Panc1 (cell line): ENCODE measurements at regions not wholly inside any gene's neighbourhood (a gene's known extent, or its start where the extent isn't known, plus 50 kb on each side); places are given as distances from the start of the nearest gene placed in this dataset.
A peak's percentile ranks its signal among the peaks of the same experiment; 100 is the strongest.

Experiments
- ATAC-seq: fragments of 200-7000 bp; cut with Tn5 transposase; 2 replicates; pipeline ENCODE4 v1.9.1; 2020; ENCODE audit warnings: mild to moderate bottlenecking, moderate library complexity
- BruUV-seq: library from RNA; stranded (reverse); fragments of 400-500 nt; replicated peaks from 2 replicates; lab custom pipeline; 2021; lab: Mats Ljungman, UMichigan
- CTCF ChIA-PET: fragments of 300-600 bp; sonication (Branson Sonifier 250); formaldehyde crosslinking; loops from one replicate; lab custom pipeline; 2022; ENCODE audit warnings: antibody characterized with exemption; lab: Charles Lee
- POLR2A ChIA-PET: fragments of 300-600 bp; sonication (Branson Sonifier 250); formaldehyde crosslinking; loops from one replicate; lab custom pipeline; 2022; ENCODE audit warnings: antibody characterized with exemption; lab: Charles Lee
- DNase-seq: peaks from one replicate; pipeline ENCODE4 v3.0.0-alpha.2; 2010; ENCODE audit warnings: low read depth, low spot score
- H3K27ac ChIP-seq: 2 replicates; pipeline ENCODE4 v1.5.1; 2011; ENCODE audit warnings: mild to moderate bottlenecking, low read length, inconsistent platforms
- H3K27me3 ChIP-seq: fragments of 200-500 bp; sonication (Bioruptor generic); 2 replicates; pipeline ENCODE4 v1.6.0; 2014; ENCODE audit warnings: low read length, inconsistent platforms; ENCODE audit not compliant: control insufficient read depth, insufficient read depth
- H3K36me3 ChIP-seq: fragments of 200-500 bp; sonication (Bioruptor generic); 2 replicates; pipeline ENCODE4 v1.5.1; 2014; ENCODE audit warnings: inconsistent platforms, mild to moderate bottlenecking, low read length, moderate library complexity; ENCODE audit not compliant: control insufficient read depth, insufficient read depth
- H3K4me1 ChIP-seq: 2 replicates; pipeline ENCODE4 v1.5.1; 2011; ENCODE audit warnings: inconsistent platforms, mild to moderate bottlenecking, low read length, moderate library complexity; ENCODE audit not compliant: control insufficient read depth, insufficient read depth
- H3K4me3 ChIP-seq, 2 experiments: 2 replicates each; pipeline ENCODE4 v1.5.1; 2011 to 2012; ENCODE audit warnings: low read depth in 2 of 2, low read length in 2 of 2, mild to moderate bottlenecking in 2 of 2, inconsistent platforms in 1 of 2, moderate library complexity in 1 of 2
- H3K9me3 ChIP-seq: fragments of 200-500 bp; sonication (Bioruptor generic); 2 replicates; pipeline ENCODE4 v1.5.1; 2014; ENCODE audit warnings: low read depth, mild to moderate bottlenecking, inconsistent platforms, low read length, moderate library complexity; ENCODE audit not compliant: control insufficient read depth, insufficient read depth
- POLR2AphosphoS5 ChIP-seq: IDR thresholded peaks from 2 replicates; pipeline ENCODE4 v1.6.1; 2012; ENCODE audit warnings: mild to moderate bottlenecking, low read depth, low read length, moderate library complexity
- SIN3A ChIP-seq: IDR thresholded peaks from 2 replicates; pipeline ENCODE4 v1.6.1; 2012; ENCODE audit warnings: low read depth, mild to moderate bottlenecking, low read length, moderate library complexity, borderline replicate concordance; ENCODE audit not compliant: insufficient read depth
- TCF7L2 ChIP-seq: IDR thresholded peaks from 2 replicates; pipeline ENCODE4 v1.6.1; 2011; ENCODE audit warnings: mild to moderate bottlenecking, low read depth, low read length, inconsistent platforms
- in situ Hi-C: cut with HindIII; loops from 2 replicates; pipeline ENCODE4 v1.10.0; 2016; ENCODE audit warnings: low sequenced_read_pairs, low pct_unique_long_range_greater_than_20kb
- intact Hi-C: fragments of 100-400 bp; cut with micrococcal nuclease; formaldehyde crosslinking; loops from one replicate; pipeline ENCODE4 v1.10.0; 2022; ENCODE audit not compliant: unreplicated experiment
- TF ChIP-seq, protein P1 (sequence below), 2 experiments: IDR thresholded peaks; 2 replicates each; pipeline ENCODE4 v1.6.1; 2011 to 2012; ENCODE audit warnings: low read depth in 2 of 2, control low read depth in 1 of 2, low read length in 1 of 2, mild to moderate bottlenecking in 1 of 2, moderate library complexity in 1 of 2; ENCODE audit not compliant: insufficient read depth in 1 of 2
- TF ChIP-seq, protein P2 (sequence below): fragments of 450-650 bp; IDR thresholded peaks from 2 replicates; pipeline ENCODE4 v1.5.1; 2017; ENCODE audit warnings: mild to moderate bottlenecking

DNA sequence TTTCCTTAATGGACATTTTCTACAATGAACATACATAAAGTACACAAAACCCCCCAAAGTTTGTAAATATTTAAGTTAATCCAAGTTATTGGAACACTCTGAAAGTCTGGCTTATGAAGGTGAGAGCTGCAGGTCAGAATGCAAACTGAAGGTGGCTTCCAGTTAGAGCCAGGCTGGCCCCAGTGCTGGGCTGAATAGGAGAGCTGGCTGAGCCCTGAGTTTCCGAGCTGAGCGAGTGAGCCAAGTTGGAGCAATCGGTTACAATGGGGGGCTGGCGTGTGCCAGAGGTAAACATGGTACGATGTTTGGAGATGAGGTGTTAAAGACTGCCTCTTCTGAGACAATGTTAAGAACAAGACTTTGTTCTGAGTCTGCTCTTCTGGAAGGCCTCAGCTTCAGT lies 230.8 kb upstream of the MCTP2 start:
- Histone ChIP-seq H3K4me1 (no peaks in the 10 kb centered on the region), H3K27ac (no peak overlapping the region), H3K36me3 (no peaks in the 10 kb centered on the region), H3K4me3 (no peak overlapping the region), H3K27me3 (no peaks in the 10 kb centered on the region), H3K9me3 (no peaks in the 10 kb centered on the region)
- CTCF ChIA-PET, result no interaction called here
- POLR2A ChIA-PET, result no interaction called here
- intact Hi-C loops, result no loop called here
- no peak for DNase-seq
- no TSS peak for BruUV-seq
- peak; percentile 58; the same call in 1 of the 2 replicates for ATAC-seq
- no peak for TF ChIP-seq POLR2AphosphoS5
- TF ChIP-seq TCF7L2, result no peak
- TF ChIP-seq, protein P1, sequence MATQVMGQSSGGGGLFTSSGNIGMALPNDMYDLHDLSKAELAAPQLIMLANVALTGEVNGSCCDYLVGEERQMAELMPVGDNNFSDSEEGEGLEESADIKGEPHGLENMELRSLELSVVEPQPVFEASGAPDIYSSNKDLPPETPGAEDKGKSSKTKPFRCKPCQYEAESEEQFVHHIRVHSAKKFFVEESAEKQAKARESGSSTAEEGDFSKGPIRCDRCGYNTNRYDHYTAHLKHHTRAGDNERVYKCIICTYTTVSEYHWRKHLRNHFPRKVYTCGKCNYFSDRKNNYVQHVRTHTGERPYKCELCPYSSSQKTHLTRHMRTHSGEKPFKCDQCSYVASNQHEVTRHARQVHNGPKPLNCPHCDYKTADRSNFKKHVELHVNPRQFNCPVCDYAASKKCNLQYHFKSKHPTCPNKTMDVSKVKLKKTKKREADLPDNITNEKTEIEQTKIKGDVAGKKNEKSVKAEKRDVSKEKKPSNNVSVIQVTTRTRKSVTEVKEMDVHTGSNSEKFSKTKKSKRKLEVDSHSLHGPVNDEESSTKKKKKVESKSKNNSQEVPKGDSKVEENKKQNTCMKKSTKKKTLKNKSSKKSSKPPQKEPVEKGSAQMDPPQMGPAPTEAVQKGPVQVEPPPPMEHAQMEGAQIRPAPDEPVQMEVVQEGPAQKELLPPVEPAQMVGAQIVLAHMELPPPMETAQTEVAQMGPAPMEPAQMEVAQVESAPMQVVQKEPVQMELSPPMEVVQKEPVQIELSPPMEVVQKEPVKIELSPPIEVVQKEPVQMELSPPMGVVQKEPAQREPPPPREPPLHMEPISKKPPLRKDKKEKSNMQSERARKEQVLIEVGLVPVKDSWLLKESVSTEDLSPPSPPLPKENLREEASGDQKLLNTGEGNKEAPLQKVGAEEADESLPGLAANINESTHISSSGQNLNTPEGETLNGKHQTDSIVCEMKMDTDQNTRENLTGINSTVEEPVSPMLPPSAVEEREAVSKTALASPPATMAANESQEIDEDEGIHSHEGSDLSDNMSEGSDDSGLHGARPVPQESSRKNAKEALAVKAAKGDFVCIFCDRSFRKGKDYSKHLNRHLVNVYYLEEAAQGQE (IDR thresholded peaks at IDR 0.05; ENCODE audit: insufficient read depth in 1 of 2, low read depth in 2 of 2, low read length in 1 of 2), result no peak
- TF ChIP-seq SIN3A, result no peak
- TF ChIP-seq, protein P2, sequence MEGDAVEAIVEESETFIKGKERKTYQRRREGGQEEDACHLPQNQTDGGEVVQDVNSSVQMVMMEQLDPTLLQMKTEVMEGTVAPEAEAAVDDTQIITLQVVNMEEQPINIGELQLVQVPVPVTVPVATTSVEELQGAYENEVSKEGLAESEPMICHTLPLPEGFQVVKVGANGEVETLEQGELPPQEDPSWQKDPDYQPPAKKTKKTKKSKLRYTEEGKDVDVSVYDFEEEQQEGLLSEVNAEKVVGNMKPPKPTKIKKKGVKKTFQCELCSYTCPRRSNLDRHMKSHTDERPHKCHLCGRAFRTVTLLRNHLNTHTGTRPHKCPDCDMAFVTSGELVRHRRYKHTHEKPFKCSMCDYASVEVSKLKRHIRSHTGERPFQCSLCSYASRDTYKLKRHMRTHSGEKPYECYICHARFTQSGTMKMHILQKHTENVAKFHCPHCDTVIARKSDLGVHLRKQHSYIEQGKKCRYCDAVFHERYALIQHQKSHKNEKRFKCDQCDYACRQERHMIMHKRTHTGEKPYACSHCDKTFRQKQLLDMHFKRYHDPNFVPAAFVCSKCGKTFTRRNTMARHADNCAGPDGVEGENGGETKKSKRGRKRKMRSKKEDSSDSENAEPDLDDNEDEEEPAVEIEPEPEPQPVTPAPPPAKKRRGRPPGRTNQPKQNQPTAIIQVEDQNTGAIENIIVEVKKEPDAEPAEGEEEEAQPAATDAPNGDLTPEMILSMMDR, result no peak
- in situ Hi-C loops, result no loop called here

DNA sequence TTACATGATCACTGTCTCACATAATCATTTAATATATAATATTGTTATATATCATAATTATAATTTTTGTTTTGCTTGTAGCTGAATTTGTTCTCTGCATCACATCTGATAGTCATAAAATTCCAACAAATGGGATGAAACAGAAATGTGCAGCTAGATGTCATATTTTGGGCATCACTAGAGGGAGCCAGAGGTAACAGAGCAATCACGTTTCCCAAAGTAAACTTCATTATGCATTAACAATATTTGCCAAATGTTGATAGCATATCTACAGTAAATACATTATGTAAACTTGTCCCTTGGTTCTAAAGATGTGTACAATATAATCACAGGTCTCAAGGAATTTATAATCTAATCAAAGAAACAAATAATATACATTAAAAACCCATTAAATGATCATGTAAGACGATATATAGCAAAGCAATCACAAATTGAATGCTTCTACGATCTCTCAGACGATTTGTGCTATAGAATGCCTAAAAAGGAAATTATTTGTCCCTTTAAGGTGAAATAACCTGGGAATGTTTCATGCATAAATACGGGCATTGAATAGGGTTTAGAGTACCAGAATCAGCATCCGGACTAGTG lies 234.2 kb upstream of the MCTP2 start:
- CTCF ChIA-PET, result interaction anchor here (0.5 to 1.1 kb wide), 3 partner anchors 10 to 123 kb away, joined by 3 to 7 read pairs (median 6); no protein-coding TSS in a partner anchor
- intact Hi-C loops, result loop anchor here (2.0 kb wide), 1 partner anchor 122 kb away; no protein-coding TSS in a partner anchor

More for the DNA sequence above, 234.2 kb upstream of the MCTP2 start:
- peak; percentile 5 for DNase-seq
- ATAC-seq, result no peak
- Histone ChIP-seq H3K4me1 (no peaks in the 10 kb centered on the region), H3K4me3 (no peak overlapping the region), H3K36me3 (no peaks in the 10 kb centered on the region), H3K27me3 (no peaks in the 10 kb centered on the region), H3K27ac (no peak overlapping the region), H3K9me3 (no peaks in the 10 kb centered on the region)
- TF ChIP-seq, protein P2, result peak; percentile 72; the same call in 1 of the 2 replicates
- TF ChIP-seq, protein P1 (IDR thresholded peaks at IDR 0.05; ENCODE audit: insufficient read depth in 1 of 2, low read depth in 2 of 2, low read length in 1 of 2), result no peak
- POLR2A ChIA-PET, result no interaction called here
- no TSS peak for BruUV-seq
- in situ Hi-C loops, result no loop called here
